ENCODE measurements at regions not wholly inside any gene's neighbourhood (a gene's known extent, or its start where the extent isn't known, plus 50 kb on each side); places are given as distances from the start of the nearest gene placed in this dataset.

DNA sequence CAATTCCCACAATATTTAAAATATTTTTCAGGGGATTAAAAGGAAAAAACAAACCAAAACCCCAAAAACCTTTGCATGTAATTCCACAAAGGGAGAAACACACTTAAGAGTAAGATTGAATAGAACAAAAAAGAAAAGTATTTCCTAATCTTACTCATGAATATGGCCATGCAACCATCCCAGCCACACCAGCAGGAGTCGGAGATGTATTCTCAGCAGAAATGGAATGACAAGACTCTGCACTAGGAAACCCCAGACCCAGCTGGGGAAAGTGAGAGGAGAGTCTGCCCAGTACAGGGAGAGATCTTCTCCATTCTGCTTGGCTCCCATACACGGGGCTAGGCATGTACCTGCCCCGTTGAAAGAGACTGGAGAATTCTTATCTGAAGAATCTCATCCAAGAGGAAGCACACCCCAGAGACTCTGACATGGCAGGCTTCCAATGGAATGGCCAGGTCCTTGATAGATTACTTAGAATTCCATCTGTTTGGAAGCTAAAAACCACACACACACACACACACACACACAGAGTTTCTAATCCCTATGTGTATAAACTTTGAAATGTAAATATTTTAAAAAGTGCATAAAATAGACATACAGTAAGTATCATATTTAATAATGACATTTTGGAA is 118.8 kb downstream of the GADD45G start:
- DNase-seq: no peak
- no peaks in the 10 kb centered on the region for H3K27me3 ChIP-seq
- no peak overlapping the region for H3K4me3 ChIP-seq
- intact Hi-C loops (cut with DNase I; ENCODE audit: low total_unique reads): no loop called here
- no peak for TF ChIP-seq POLR2A (IDR thresholded peaks at IDR 0.05)
- TF ChIP-seq, protein P1, sequence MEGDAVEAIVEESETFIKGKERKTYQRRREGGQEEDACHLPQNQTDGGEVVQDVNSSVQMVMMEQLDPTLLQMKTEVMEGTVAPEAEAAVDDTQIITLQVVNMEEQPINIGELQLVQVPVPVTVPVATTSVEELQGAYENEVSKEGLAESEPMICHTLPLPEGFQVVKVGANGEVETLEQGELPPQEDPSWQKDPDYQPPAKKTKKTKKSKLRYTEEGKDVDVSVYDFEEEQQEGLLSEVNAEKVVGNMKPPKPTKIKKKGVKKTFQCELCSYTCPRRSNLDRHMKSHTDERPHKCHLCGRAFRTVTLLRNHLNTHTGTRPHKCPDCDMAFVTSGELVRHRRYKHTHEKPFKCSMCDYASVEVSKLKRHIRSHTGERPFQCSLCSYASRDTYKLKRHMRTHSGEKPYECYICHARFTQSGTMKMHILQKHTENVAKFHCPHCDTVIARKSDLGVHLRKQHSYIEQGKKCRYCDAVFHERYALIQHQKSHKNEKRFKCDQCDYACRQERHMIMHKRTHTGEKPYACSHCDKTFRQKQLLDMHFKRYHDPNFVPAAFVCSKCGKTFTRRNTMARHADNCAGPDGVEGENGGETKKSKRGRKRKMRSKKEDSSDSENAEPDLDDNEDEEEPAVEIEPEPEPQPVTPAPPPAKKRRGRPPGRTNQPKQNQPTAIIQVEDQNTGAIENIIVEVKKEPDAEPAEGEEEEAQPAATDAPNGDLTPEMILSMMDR (IDR thresholded peaks at IDR 0.05): no peak
- no peak overlapping the region for H3K27ac ChIP-seq
- no peaks in the 10 kb centered on the region for H3K9me3 ChIP-seq
- no peaks in the 10 kb centered on the region for H3K36me3 ChIP-seq
- H3K4me1 ChIP-seq: no peaks in the 10 kb centered on the region

DNA sequence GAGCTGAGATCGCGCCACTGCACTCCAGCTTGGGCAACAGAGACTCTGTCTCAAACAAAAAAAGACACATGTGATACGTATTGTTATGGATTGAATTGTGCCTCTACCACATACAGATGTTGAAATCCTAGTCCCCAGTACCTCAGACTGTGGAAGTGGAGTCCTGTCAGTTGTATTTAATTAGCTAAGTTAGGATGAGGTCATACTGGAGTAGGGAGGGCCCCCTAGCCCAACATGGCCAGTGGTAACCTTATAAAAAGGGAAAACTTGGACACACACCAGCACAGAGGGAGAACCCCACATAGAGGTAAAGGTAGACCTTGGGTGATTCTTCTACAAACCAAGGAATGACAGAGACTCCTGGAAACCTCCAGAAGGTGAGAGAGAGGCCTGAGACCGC is 119.8 kb downstream of the GADD45G start:
- Histone ChIP-seq H3K27me3 (no peaks in the 10 kb centered on the region), H3K4me3 (no peak overlapping the region), H3K4me1 (no peaks in the 10 kb centered on the region), H3K36me3 (no peaks in the 10 kb centered on the region), H3K9me3 (no peaks in the 10 kb centered on the region), H3K27ac (no peak overlapping the region)
- TF ChIP-seq, protein P1 (IDR thresholded peaks at IDR 0.05): no peak
- TF ChIP-seq POLR2A (IDR thresholded peaks at IDR 0.05): no peak
- DNase-seq: no peak
- intact Hi-C loops (cut with DNase I; ENCODE audit: low total_unique reads): no loop called here

DNA sequence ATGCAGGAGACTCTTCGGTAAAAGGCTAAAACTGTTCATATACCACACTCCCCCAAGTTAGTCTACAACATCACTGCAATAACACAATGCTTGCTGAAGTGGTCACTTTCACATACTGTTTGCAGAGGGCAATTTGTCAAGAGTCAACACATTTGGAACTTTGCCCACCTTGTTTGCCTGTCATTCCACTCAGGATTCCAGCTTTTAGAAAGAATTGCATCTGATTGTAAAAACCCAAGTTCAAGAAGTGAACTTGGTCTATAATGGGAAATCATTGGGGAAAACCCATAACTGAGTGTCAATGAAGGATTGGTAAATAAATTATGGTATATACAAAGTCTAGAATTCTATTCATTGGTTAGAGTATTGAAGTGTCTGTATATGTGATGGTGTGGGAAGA is 120.5 kb downstream of the GADD45G start:
- H3K4me1 ChIP-seq: no peaks in the 10 kb centered on the region
- H3K9me3 ChIP-seq: no peaks in the 10 kb centered on the region
- no peak overlapping the region for H3K27ac ChIP-seq
- no peaks in the 10 kb centered on the region for H3K27me3 ChIP-seq
- TF ChIP-seq, protein P1 (IDR thresholded peaks at IDR 0.05): no peak
- TF ChIP-seq POLR2A (IDR thresholded peaks at IDR 0.05): no peak
- H3K4me3 ChIP-seq: no peak overlapping the region
- no peaks in the 10 kb centered on the region for H3K36me3 ChIP-seq
- no peak for DNase-seq
- intact Hi-C loops (cut with DNase I; ENCODE audit: low total_unique reads): no loop called here

DNA sequence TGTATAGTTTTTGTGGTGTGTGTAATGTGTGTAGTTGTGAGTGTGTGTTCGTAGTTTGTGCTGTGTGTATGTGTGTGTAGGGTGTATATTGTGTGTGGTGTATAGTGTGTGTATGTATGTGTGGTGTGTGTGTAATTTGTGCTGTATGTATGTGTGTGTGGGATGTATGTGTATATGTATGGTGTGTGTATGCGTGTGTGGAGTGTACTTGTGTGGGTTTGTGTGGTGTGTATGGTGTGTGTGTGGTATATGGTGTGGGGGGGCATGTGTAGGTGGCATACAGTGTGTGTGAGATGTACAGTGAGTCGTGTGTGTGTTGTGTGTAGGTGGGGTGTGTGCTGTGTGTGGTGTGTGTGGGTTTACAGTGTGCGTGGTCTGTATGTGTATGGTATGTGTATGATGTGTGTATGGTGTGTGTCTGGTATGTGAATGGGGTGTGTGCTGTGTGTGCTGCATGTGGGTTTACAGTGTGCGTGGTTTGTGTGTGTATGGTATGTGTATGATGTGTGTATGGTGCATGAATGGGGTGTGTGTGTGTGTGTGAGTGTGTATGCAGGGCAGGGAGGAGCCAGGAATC is 125.2 kb downstream of the GADD45G start:
- Histone ChIP-seq H3K4me3 (no peak overlapping the region), H3K36me3 (no peaks in the 10 kb centered on the region), H3K27ac (no peak overlapping the region), H3K4me1 (peaks cover 0 to 6% of the 10 kb centered on the region in 2 donors), H3K27me3 (no peaks in the 10 kb centered on the region), H3K9me3 (no peaks in the 10 kb centered on the region)
- intact Hi-C loops (cut with DNase I; ENCODE audit: low total_unique reads): no loop called here
- no peak for TF ChIP-seq POLR2A (IDR thresholded peaks at IDR 0.05)
- TF ChIP-seq, protein P1 (IDR thresholded peaks at IDR 0.05): no peak
- DNase-seq: no peak

DNA sequence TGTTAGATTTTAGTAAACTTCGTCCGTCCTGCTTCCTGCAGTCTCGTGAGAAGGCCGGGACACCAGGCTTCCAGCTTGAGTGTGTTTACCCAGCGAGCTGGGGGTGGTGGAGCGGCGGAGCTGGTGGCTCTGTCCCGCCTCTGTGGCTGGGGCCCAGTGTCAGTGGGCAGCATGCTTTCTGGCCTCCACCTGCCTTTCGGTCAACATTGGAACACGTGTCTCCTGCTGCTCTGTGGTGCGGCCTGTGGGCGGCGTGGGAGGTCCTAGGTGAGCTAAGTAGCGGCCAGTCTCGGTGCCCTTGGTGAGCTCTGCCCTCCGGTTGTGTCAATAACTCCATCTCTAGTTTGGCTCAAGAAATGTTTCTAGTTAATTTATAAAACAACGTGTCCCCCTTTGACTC is 125.9 kb downstream of the GADD45G start:
- intact Hi-C loops (cut with DNase I; ENCODE audit: low total_unique reads): no loop called here
- TF ChIP-seq POLR2A (IDR thresholded peaks at IDR 0.05): no peak
- TF ChIP-seq, protein P1 (IDR thresholded peaks at IDR 0.05): no peak
- Histone ChIP-seq H3K9me3 (no peaks in the 10 kb centered on the region), H3K4me3 (no peak overlapping the region), H3K27me3 (no peaks in the 10 kb centered on the region), H3K36me3 (no peaks in the 10 kb centered on the region), H3K27ac (no peak overlapping the region), H3K4me1 (peaks cover 0 to 6% of the 10 kb centered on the region in 2 donors)
- DNase-seq: no peak
